Adrenal gland (tissue), 9 donors: ENCODE measurements at regions not wholly inside any gene's neighbourhood (a gene's known extent, or its start where the extent isn't known, plus 50 kb on each side); places are given as distances from the start of the nearest gene placed in this dataset.

Experiments
- DNase-seq, 7 donors: peaks; one replicate each; pipeline ENCODE4 v3.0.0-alpha.2; 2019 to 2020
- H3K27ac ChIP-seq, 5 donors: fragments of 200-600 bp; sonication (generic) in 4 of 5; 1 replicate in 3 of 5; 2 replicates in 2 of 5; pipeline versions ENCODE4 v1.5.1 to v1.8.0; 2016 to 2020; ENCODE audit warnings: mild to moderate bottlenecking in 1 of 5
- H3K27me3 ChIP-seq: fragments of 200-600 bp; 2 replicates; pipeline ENCODE4 v1.8.0; 2021
- H3K36me3 ChIP-seq, 2 donors: fragments of 200-600 bp; replicated peaks in 1 of 2; 1 replicate in 1 of 2; 2 replicates in 1 of 2; pipeline versions ENCODE4 v1.5.1 to v1.8.0; 2018 to 2022
- H3K4me1 ChIP-seq, 2 donors: fragments of 200-600 bp; replicated peaks in 1 of 2; 1 replicate in 1 of 2; 2 replicates in 1 of 2; pipeline versions ENCODE4 v1.5.1 to v1.8.0; 2018 to 2021
- H3K4me3 ChIP-seq, 4 donors: fragments of 200-600 bp; sonication (generic) in 3 of 4; one replicate each; pipeline ENCODE4 v1.5.1; 2016 to 2018
- H3K9me3 ChIP-seq, 3 donors: fragments of 200-600 bp; sonication (generic) in 1 of 3; replicated peaks in 1 of 3; 1 replicate in 2 of 3; 2 replicates in 1 of 3; pipeline versions ENCODE4 v1.5.1 to v1.8.0; 2016 to 2021
- POLR2A ChIP-seq, 2 donors: fragments of 450-650 bp; IDR thresholded peaks; one replicate each; pipeline ENCODE4 v1.6.1; 2017; ENCODE audit warnings: antibody characterized with exemption in 2 of 2, mild to moderate bottlenecking in 2 of 2, moderate library complexity in 1 of 2
- WGBS, 4 donors: extraction: QIAGEN DNeasy Blood & Tissue Kit in 2 of 4; methylation state at CpG; one replicate each; pipeline versions ENCODE4 v1.1.5 to v1.1.7; 2013 to 2017; 5-methylcytosine and 5-hydroxymethylcytosine counted together
- intact Hi-C, 2 donors: fragments of 100-400 bp; cut with DNase I; formaldehyde crosslinking; loops; one replicate each; pipeline versions ENCODE4 v1.14.1 to v1.15.0; 2022 to 2023
- TF ChIP-seq, protein P1 (sequence below), 6 experiments: fragments of 450-650 bp in 4 of 6; fragments of 200-600 bp in 2 of 6; sonication (generic) in 1 of 6; IDR thresholded peaks; 1 replicate in 5 of 6; 2 replicates in 1 of 6; pipeline versions ENCODE4 v1.5.1 to v1.8.0; 2016 to 2021; ENCODE audit warnings: antibody characterized with exemption in 6 of 6, mild to moderate bottlenecking in 2 of 6, moderate library complexity in 1 of 6
- donor health status: healthy with polysubstance abuse.
- donor health status: Bipolar disorder and iron deficiency.
- donor health status: DM: yes; HTN: yes; CAD: no.
- donor health status: DM: no; HTN: no; CAD: no.
- donor health status: DM: no; HTN: no; CAD: no.

DNA sequence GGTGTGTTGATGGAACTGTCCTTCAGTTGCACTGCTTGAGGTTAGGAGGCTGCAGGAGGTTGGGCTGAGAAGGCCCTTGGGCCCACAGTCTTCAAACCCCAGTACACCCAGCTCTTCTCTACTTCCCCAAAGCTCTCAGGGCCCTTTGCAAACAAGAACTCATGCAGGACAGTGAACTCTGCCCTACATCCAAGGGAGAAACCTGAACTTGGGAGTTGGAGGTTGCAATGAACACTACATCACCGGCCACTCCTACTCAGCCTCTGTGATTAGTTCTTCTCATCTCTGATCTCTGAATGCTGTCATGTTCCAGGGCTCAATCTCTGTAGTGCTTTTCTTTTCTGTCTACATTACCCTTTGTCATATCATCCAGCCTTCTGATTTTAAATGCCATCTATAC is 148.5 kb upstream of the PDE7B start:
- Histone ChIP-seq H3K36me3 (no peaks in the 10 kb centered on the region), H3K4me3 (no peak overlapping the region), H3K9me3 (no peaks in the 10 kb centered on the region), H3K27ac (no peak overlapping the region), H3K27me3 (no peaks in the 10 kb centered on the region), H3K4me1 (no peaks in the 10 kb centered on the region)
- DNase-seq = no peak
- 79 to 100% (median 89%) methylated on average over 1 of the region's 1 CpG for WGBS, 4 donors
- intact Hi-C loops = no loop called here
- no peak for TF ChIP-seq POLR2A (IDR thresholded peaks at IDR 0.05)
- TF ChIP-seq, protein P1, sequence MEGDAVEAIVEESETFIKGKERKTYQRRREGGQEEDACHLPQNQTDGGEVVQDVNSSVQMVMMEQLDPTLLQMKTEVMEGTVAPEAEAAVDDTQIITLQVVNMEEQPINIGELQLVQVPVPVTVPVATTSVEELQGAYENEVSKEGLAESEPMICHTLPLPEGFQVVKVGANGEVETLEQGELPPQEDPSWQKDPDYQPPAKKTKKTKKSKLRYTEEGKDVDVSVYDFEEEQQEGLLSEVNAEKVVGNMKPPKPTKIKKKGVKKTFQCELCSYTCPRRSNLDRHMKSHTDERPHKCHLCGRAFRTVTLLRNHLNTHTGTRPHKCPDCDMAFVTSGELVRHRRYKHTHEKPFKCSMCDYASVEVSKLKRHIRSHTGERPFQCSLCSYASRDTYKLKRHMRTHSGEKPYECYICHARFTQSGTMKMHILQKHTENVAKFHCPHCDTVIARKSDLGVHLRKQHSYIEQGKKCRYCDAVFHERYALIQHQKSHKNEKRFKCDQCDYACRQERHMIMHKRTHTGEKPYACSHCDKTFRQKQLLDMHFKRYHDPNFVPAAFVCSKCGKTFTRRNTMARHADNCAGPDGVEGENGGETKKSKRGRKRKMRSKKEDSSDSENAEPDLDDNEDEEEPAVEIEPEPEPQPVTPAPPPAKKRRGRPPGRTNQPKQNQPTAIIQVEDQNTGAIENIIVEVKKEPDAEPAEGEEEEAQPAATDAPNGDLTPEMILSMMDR (IDR thresholded peaks at IDR 0.05) = no peak

DNA sequence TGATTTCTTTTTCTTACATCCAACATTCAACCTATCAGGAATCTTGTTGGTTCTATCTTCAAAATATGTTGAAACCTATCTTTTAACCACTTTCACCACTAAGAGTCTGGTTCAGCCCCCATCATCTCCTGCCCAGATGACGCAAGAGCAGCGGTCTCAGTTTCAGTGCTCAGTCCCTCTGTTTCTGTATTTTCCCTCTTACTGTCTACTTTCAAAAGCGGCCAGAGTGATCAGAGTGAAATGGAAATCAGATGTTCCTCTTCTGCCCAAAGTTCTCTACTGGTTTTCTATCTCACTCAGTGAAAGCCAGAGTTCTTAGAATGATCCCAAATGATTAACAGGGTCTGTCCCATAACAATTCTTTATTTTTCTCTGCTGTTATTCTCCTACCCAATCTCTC is 147.9 kb upstream of the PDE7B start:
- 72 to 98% (median 76%) methylated on average over 3 of the region's 3 CpGs for WGBS, 4 donors

DNA sequence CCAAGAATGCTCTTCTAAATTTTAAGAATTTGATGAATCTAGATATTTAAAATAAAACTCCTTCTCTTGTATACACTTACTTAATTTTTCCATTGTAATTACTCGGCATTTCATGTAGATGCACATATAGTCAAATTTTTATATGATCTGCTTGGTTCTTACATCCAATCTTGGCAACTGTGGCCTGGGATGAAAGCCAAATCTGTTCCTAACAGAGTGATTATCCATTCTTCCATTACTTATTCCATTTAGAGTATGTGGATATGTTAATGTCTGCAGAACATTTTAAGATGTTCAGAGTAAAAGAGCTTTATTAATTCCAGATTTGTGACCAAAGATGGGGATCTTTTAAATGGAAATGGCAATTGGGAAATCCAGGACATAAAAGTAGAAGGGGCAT is 144.1 kb upstream of the PDE7B start:
- H3K9me3 ChIP-seq = no peaks in the 10 kb centered on the region
- 96 to 100% (median 97%) methylated on average over 1 of the region's 1 CpG for WGBS, 4 donors
- no peak for DNase-seq
- no peak overlapping the region for H3K27ac ChIP-seq
- TF ChIP-seq, protein P1 (IDR thresholded peaks at IDR 0.05) = no peak
- no peak for TF ChIP-seq POLR2A (IDR thresholded peaks at IDR 0.05)
- no peaks in the 10 kb centered on the region for H3K4me1 ChIP-seq
- no peaks in the 10 kb centered on the region for H3K27me3 ChIP-seq
- no peaks in the 10 kb centered on the region for H3K36me3 ChIP-seq
- no peak overlapping the region for H3K4me3 ChIP-seq
- intact Hi-C loops = no loop called here

More for the DNA sequence above, 147.9 kb upstream of the PDE7B start:
- intact Hi-C loops = no loop called here
- no peak for TF ChIP-seq POLR2A (IDR thresholded peaks at IDR 0.05)
- TF ChIP-seq, protein P1 (IDR thresholded peaks at IDR 0.05) = no peak
- no peak for DNase-seq
- Histone ChIP-seq H3K36me3 (no peaks in the 10 kb centered on the region), H3K4me3 (no peak overlapping the region), H3K9me3 (no peaks in the 10 kb centered on the region), H3K27me3 (no peaks in the 10 kb centered on the region), H3K4me1 (no peaks in the 10 kb centered on the region), H3K27ac (no peak overlapping the region)

DNA sequence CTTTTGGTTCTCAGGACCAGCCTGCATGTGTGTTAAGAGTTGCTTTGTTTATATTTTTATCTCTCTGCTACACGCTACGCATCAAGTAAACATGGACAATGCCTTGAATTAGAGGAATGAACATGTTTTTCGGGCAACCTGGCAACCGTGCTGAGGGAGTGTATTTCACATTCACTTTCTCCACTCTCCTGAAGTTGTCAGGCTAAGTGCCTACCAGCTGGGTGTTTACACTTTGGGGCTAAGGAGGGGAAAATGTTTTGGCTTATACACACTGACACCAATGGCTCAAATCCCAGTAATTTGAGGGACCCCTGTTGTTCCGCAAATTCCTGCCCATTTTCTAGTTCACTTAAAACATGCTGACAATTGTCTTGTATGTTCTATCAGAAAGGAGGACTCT is 141.5 kb upstream of the PDE7B start:
- no peaks in the 10 kb centered on the region for H3K9me3 ChIP-seq
- 94 to 97% (median 96%) methylated on average over 5 of the region's 5 CpGs for WGBS, 4 donors
- H3K4me3 ChIP-seq = no peak overlapping the region
- H3K27me3 ChIP-seq = no peaks in the 10 kb centered on the region
- no peaks in the 10 kb centered on the region for H3K4me1 ChIP-seq
- H3K36me3 ChIP-seq = no peaks in the 10 kb centered on the region
- intact Hi-C loops = no loop called here
- no peak for DNase-seq
- no peak overlapping the region for H3K27ac ChIP-seq
- no peak for TF ChIP-seq POLR2A (IDR thresholded peaks at IDR 0.05)
- TF ChIP-seq, protein P1 (IDR thresholded peaks at IDR 0.05) = no peak
